GM12865 (cell line): ENCODE measurements at regions not wholly inside any gene's neighbourhood (a gene's known extent, or its start where the extent isn't known, plus 50 kb on each side); places are given as distances from the start of the nearest gene placed in this dataset.

Experiments
- DNase-seq: peaks from one replicate; pipeline ENCODE4 v3.0.0; 2010; ENCODE audit warnings: low read depth
- H3K4me3 ChIP-seq: 2 replicates; pipeline ENCODE4 v1.5.1; 2011; ENCODE audit warnings: mild to moderate bottlenecking, low read depth, low read length, control low read depth
- TF ChIP-seq, protein P1 (sequence below): IDR thresholded peaks from 2 replicates; pipeline ENCODE4 v1.5.1; 2011; ENCODE audit warnings: low read length, control low read depth, low read depth, inconsistent platforms; ENCODE audit not compliant: insufficient read depth; ENCODE audit errors: missing control alignments

DNA sequence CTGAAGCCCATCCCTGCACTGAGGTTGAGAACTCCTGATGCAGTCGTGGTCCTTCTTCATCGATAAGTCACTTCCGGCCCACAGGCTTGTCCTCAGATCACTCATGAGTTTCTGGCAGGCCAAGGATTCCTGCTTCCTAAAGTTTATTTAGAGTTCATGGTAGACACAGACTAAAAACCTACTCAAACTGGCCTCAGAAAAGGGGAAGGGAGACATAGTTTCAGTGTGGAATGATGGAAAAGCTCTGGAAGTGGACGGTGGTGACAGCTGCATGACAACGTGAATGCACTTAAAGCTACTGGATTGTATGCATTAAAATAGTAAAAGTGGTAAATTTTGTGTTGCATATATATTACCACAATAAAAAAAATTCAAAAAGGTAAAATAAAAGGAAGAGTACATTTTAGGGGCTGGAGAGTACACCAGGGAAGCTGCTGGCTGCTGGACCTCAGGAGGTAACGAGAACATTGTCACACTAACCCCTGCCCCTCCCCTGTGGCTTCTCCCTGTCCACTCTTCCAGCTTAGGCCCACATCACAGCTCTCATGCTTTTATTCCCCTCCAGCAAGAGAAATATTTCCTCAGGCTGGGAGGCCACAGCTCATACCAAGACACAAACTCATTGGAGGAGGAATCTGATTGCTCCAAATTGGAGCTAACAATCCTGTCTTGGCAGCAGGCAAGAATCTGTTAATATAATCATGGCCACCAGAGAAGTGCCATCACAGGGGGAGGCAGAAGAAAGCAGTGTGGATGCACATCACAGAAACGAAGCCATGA is 741.0 kb downstream of the UQCRFS1 start:
- no peak for DNase-seq
- no peak overlapping the region for H3K4me3 ChIP-seq
- TF ChIP-seq, protein P1, sequence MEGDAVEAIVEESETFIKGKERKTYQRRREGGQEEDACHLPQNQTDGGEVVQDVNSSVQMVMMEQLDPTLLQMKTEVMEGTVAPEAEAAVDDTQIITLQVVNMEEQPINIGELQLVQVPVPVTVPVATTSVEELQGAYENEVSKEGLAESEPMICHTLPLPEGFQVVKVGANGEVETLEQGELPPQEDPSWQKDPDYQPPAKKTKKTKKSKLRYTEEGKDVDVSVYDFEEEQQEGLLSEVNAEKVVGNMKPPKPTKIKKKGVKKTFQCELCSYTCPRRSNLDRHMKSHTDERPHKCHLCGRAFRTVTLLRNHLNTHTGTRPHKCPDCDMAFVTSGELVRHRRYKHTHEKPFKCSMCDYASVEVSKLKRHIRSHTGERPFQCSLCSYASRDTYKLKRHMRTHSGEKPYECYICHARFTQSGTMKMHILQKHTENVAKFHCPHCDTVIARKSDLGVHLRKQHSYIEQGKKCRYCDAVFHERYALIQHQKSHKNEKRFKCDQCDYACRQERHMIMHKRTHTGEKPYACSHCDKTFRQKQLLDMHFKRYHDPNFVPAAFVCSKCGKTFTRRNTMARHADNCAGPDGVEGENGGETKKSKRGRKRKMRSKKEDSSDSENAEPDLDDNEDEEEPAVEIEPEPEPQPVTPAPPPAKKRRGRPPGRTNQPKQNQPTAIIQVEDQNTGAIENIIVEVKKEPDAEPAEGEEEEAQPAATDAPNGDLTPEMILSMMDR = no peak

GRCh38 chr19:28469544-28469943 is 743.4 kb downstream of the UQCRFS1 start:
- TF ChIP-seq, protein P1 = no peak
- no peak overlapping the region for H3K4me3 ChIP-seq
- no peak for DNase-seq

DNA sequence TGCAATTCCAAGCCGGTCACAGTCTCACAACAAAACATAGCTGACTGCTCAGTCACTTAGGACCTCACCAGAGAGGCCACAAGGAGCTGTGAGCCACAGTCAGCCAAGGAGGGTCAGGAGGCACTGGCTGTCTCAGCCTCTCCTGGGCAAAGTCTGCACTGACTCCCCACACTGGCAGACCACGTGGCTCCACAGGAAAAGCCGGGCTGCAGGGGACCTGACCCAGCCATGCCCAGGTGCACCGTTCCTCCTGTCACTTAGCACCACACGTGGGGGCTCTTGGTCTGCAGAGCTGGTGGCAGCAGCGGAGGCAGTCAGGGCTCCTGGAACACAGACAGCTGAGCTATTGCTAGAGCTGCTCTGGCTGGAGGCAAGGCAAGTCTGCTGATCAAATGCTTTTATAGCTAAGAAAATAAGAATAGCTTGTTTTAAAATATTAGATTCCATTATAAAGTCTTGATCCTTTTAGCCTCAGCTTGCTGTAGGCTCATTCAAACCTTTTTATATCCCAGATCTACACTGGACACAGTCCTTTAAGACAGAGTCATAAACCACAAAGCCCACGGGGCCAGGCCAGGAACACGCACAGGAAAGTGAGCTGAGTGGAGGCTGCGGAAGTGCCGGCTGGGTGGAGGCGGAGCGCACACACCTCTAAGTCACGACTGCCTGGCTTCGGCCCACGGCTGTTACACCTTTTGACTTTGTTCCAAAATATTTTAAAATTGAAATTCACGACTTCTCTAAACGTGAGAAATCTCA is 744.1 kb downstream of the UQCRFS1 start:
- no peak overlapping the region for H3K4me3 ChIP-seq
- TF ChIP-seq, protein P1 = no peak
- DNase-seq = peak; percentile 15

DNA sequence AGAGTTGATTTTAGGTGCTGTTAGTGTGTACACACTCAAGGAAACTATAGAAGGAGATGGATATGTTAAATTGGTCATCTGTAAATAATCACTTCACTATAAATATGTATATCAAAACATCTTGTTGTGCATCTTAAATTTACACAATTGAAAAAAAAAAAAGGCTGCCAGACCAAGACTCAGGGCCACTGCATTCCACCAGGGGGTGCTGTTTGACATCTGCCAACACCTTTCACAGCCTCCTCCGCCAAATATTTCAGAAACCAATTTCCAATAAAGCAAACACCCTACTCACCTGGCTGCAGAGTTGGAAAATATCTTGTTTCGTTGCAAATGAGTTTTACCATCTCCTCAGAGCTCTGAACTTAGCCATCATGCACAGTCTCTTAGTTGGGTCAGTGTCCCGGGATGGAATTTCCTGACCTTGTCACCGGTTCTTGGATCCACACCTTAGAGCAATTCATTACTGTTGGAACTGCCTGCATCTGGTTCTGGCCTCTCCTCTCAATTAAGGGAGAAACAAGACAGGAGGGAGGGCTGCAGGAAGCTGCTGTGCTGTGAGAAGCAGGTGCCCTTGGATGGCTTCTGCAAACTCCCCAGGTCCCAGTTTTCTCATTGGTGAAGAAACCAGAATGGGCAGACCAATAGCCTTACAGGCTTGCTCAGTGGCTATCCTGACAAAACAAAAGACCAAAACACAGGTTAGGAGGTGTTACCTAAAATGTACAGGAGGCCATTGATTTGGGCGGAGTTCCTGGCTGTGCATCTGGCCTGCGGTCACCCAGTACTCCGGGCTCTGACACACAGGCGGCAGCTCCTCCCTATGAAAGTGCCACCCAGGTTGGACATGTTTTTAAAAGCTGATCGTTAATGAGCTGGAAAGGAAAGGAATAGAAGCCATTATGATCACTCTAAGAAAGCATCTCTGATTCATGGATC is 746.6 kb downstream of the UQCRFS1 start:
- DNase-seq = peak; percentile 65
- no peak overlapping the region for H3K4me3 ChIP-seq
- TF ChIP-seq, protein P1 = peak; percentile 68

- no peak for DNase-seq
- TF ChIP-seq, protein P1 = no peak
- no peak overlapping the region for H3K4me3 ChIP-seq
Observed at GRCh38 chr19:28465371-28466086, 747.4 kb downstream of the UQCRFS1 start.

GRCh38 chr19:28463493-28464053 is 749.4 kb downstream of the UQCRFS1 start:
- no peak overlapping the region for H3K4me3 ChIP-seq
- no peak for DNase-seq
- TF ChIP-seq, protein P1 = no peak
